GM23248 (cell line): ENCODE measurements at regions not wholly inside any gene's neighbourhood (a gene's known extent, or its start where the extent isn't known, plus 50 kb on each side); places are given as distances from the start of the nearest gene placed in this dataset.

ENCODE experiments used
- DNase-seq: peaks from one replicate; pipeline ENCODE4 v3.0.0-alpha.2; 2015
- H2AFZ ChIP-seq: fragments of 200-600 bp; sonication (generic); 2 replicates; pipeline ENCODE4 v1.6.1; 2016; ENCODE audit warnings: antibody characterized with exemption
- H3F3A ChIP-seq: fragments of 200-600 bp; sonication (generic); 2 replicates; pipeline ENCODE4 v1.6.1; 2016; ENCODE audit warnings: mild to moderate bottlenecking, antibody characterized with exemption, mixed run types; ENCODE audit not compliant: insufficient read depth
- H3K27ac ChIP-seq: fragments of 200-600 bp; sonication (generic); 2 replicates; pipeline ENCODE4 v1.5.1; 2016; ENCODE audit warnings: mild to moderate bottlenecking
- H3K27me3 ChIP-seq: fragments of 200-600 bp; sonication (generic); replicated peaks from 2 replicates; pipeline ENCODE4 v1.6.1; 2016; ENCODE audit warnings: mild to moderate bottlenecking; ENCODE audit not compliant: insufficient read depth
- H3K36me3 ChIP-seq: fragments of 200-600 bp; sonication (generic); 2 replicates; pipeline ENCODE4 v1.6.1; 2016; ENCODE audit warnings: low read depth, mild to moderate bottlenecking
- H3K4me1 ChIP-seq: fragments of 200-600 bp; sonication (generic); 2 replicates; pipeline ENCODE4 v1.6.1; 2016; ENCODE audit warnings: mild to moderate bottlenecking; ENCODE audit not compliant: insufficient read depth
- H3K4me2 ChIP-seq: fragments of 200-600 bp; sonication (generic); one replicate; pipeline ENCODE4 v1.6.1; 2016; ENCODE audit warnings: mild to moderate bottlenecking; ENCODE audit not compliant: unreplicated experiment
- H3K4me3 ChIP-seq: fragments of 200-600 bp; sonication (generic); 2 replicates; pipeline ENCODE4 v1.5.1; 2016; ENCODE audit warnings: mild to moderate bottlenecking
- H3K79me2 ChIP-seq: fragments of 200-600 bp; sonication (generic); 2 replicates; pipeline ENCODE4 v1.6.1; 2016; ENCODE audit warnings: mild to moderate bottlenecking; ENCODE audit not compliant: insufficient read depth
- H3K9ac ChIP-seq: fragments of 200-600 bp; sonication (generic); 2 replicates; pipeline ENCODE4 v1.6.1; 2016; ENCODE audit warnings: mild to moderate bottlenecking
- H3K9me2 ChIP-seq: fragments of 200-600 bp; sonication (generic); 2 replicates; pipeline ENCODE4 v1.6.1; 2016; ENCODE audit warnings: mixed run types, mild to moderate bottlenecking, moderate library complexity; ENCODE audit not compliant: insufficient read depth
- H3K9me3 ChIP-seq: fragments of 200-600 bp; sonication (generic); one replicate; pipeline ENCODE4 v1.6.1; 2017; ENCODE audit warnings: low read depth
- H4K20me1 ChIP-seq: fragments of 200-600 bp; sonication (generic); 2 replicates; pipeline ENCODE4 v1.6.0; 2016; ENCODE audit not compliant: insufficient read depth
- EZH2 ChIP-seq: fragments of 200-600 bp; sonication (generic); IDR thresholded peaks from 2 replicates; pipeline ENCODE4 v1.6.1; 2018; ENCODE audit warnings: antibody characterized with exemption, mild to moderate bottlenecking; ENCODE audit not compliant: insufficient read depth, poor library complexity, severe bottlenecking
- EZH2phosphoT487 ChIP-seq: fragments of 200-600 bp; sonication (generic); IDR thresholded peaks from 2 replicates; pipeline ENCODE4 v1.6.1; 2018; ENCODE audit warnings: antibody characterized with exemption, moderate library complexity, mild to moderate bottlenecking, low read depth; ENCODE audit not compliant: insufficient read depth
- WGBS, 2 experiments: methylation state at CpG; one replicate each; pipeline ENCODE4 v1.1.6; 2015 to 2017; ENCODE audit warnings: low lambda C conversion rate in 2 of 2, low coverage in 1 of 2; ENCODE audit errors: missing lambda C conversion rate in 2 of 2; 5-methylcytosine and 5-hydroxymethylcytosine counted together
- in situ Hi-C: fragments of 300-500 bp; cut with MboI; formaldehyde crosslinking; loops from 2 replicates; pipeline ENCODE4 v1.15.0; 2020

DNA sequence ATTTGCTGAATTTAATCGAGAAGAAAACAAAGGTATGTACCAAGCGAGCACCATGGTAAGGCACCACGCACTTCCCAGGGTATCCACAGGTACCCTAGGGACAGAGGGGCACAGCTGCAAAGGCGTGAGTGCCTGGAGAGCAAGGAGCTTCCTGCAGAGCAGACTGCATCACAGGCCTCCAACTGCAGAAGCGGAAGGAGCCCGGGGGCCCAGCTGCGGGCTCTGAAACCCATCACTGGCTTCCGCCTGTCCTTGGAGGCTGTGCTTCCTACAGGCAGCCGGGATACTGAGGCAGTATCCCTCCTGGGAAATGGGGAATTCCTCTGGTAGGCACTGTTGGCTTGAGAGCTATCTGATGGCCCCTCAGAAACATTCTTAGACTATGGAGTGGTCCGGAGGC, 217.4 kb upstream of the GMDS start:
- TF ChIP-seq EZH2phosphoT487 (no peak), EZH2 (no peak)
- Histone ChIP-seq H3K4me3 (no peak overlapping the region), H3K79me2 (no peaks in the 10 kb centered on the region), H3K27me3 (peaks cover 49% of the 10 kb centered on the region), H4K20me1 (no peaks in the 10 kb centered on the region), H3K27ac (no peak overlapping the region), H3K36me3 (no peaks in the 10 kb centered on the region), H3K9ac (no peak overlapping the region), H2AFZ (no peak overlapping the region), H3F3A (no peaks in the 10 kb centered on the region), H3K4me1 (no peaks in the 10 kb centered on the region), H3K9me2 (no peaks in the 10 kb centered on the region), H3K4me2 (no peak overlapping the region), H3K9me3 (no peaks in the 10 kb centered on the region)
- in situ Hi-C loops = no loop called here
- 40 to 58% methylated on average over 10 of the region's 10 CpGs for WGBS, 2 experiments
- no peak for DNase-seq

DNA sequence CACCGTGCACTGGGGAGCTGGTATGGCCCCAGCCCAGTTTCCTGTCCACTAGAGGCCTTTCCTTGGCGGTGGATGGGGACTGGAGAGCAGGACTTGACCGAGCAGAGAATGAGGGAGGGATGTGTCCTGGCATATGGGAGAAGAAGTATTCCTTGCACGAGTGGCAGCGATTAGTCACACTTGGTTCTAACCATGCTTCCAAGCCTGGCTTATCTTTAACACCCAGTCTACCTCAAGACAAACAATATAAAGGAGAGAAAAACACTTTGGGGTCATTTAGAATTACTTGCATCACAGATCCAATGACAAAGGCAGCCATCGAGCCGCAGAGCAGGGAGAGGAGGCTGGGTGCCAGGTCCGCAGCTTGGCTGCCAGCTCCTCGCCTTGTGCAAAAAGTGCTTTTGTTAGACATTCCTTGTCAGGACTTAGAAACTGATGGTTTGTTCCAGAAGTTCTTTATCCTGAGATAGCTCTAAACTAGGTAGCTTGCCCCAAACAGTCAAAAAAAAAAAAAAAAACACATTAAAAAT, 214.9 kb upstream of the GMDS start:
- DNase-seq = no peak
- H3K4me1 ChIP-seq = no peaks in the 10 kb centered on the region
- no peak overlapping the region for H2AFZ ChIP-seq
- H3K27ac ChIP-seq = no peak overlapping the region
- H3K27me3 ChIP-seq = peaks cover 25% of the 10 kb centered on the region
- WGBS, 2 experiments = 66 to 69% methylated on average over 9 of the region's 9 CpGs
- H3K9me3 ChIP-seq = no peaks in the 10 kb centered on the region
- H3K79me2 ChIP-seq = no peaks in the 10 kb centered on the region
- no peaks in the 10 kb centered on the region for H3K9me2 ChIP-seq
- H3K4me2 ChIP-seq = no peak overlapping the region
- in situ Hi-C loops = no loop called here
- no peaks in the 10 kb centered on the region for H3K36me3 ChIP-seq
- TF ChIP-seq EZH2 = no peak
- no peak for TF ChIP-seq EZH2phosphoT487
- H3K4me3 ChIP-seq = no peak overlapping the region
- H3K9ac ChIP-seq = no peak overlapping the region
- no peaks in the 10 kb centered on the region for H3F3A ChIP-seq
- no peaks in the 10 kb centered on the region for H4K20me1 ChIP-seq

DNA sequence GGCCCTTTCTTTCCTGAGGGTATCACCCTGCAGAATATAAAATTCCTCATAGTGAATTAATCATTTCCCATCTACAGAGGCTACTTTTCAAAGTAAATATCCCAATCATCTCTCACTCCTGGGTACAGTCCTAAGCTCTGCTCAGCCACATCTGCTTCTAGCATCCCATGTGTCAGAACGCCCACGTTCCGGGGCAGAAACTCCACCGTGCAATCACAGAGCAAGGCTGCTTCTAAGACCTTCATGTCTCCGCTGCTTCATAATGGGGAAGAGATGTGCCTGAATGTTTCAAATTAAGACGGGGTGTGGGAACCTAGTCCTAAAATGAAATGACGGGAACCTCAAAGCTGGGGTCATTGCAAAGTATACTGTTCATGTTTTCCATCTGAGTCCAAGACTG, 208.8 kb upstream of the GMDS start:
- in situ Hi-C loops = no loop called here

DNA sequence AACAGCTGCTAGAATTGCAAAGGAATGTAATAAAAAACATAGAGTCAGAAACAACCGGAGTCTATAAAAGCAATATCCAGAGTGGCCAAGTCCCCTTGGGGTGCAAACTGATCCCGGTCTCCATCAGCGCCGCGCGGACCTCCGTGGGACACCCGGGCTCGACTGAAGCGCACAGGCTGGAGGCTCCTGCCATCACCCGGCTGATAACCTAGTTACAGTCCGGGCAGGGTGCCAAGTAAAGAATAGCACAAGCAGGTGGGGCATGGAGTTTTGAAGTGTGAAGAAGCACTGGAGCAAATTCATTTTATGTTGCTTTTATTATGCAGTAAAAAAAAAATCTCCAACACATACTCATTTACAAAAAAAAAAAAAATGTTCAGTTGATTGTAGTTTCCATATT, 205.1 kb upstream of the GMDS start:
- Histone ChIP-seq H3F3A (no peaks in the 10 kb centered on the region), H3K9me2 (no peaks in the 10 kb centered on the region), H3K27me3 (no peaks in the 10 kb centered on the region), H3K36me3 (no peaks in the 10 kb centered on the region), H3K4me2 (no peak overlapping the region), H3K9ac (no peak overlapping the region), H3K27ac (no peak overlapping the region), H3K79me2 (no peaks in the 10 kb centered on the region), H4K20me1 (no peaks in the 10 kb centered on the region), H3K4me3 (no peak overlapping the region), H3K4me1 (0 out of 2 replicates have a peak, but pooled peaks cover 13% of the 10 kb centered on the region), H2AFZ (no peak overlapping the region), H3K9me3 (no peaks in the 10 kb centered on the region)
- DNase-seq = no peak
- in situ Hi-C loops = no loop called here
- TF ChIP-seq EZH2phosphoT487 = no peak
- WGBS, 2 experiments = 48 to 55% methylated on average over 12 of the region's 12 CpGs

More for the DNA sequence above, 208.8 kb upstream of the GMDS start:
- Histone ChIP-seq H3K9me2 (no peaks in the 10 kb centered on the region), H3F3A (no peaks in the 10 kb centered on the region), H4K20me1 (no peaks in the 10 kb centered on the region), H3K4me1 (no peaks in the 10 kb centered on the region), H3K4me3 (no peak overlapping the region), H3K9me3 (no peaks in the 10 kb centered on the region), H3K27me3 (peaks cover 9% of the 10 kb centered on the region; the same call in 1 of the 2 replicates), H3K4me2 (no peak overlapping the region), H3K36me3 (no peaks in the 10 kb centered on the region), H3K9ac (no peak overlapping the region), H2AFZ (no peak overlapping the region), H3K79me2 (no peaks in the 10 kb centered on the region), H3K27ac (no peak overlapping the region)
- DNase-seq = peak; percentile 44
- WGBS, 2 experiments = 51% methylated on average over 7 of the region's 7 CpGs
- TF ChIP-seq EZH2phosphoT487 (no peak), EZH2 (no peak)

DNA sequence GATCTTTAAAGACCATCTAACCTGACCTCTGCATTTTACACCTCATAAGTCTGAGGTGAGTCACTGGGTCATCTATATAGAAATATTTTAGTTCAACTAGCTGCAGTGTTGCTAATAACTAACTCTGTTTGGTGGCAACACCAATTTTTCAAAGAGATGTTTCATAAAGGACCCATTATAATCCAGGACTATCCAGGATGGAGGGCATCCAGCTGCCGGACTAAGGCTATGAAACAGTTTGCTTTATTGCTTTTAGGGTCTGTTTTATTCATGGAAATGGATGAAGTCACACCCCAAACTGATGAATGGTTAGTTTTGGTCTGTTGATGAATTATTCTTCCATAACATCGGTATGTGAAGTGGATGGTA, 204.2 kb upstream of the GMDS start:
- Histone ChIP-seq H3K36me3 (no peaks in the 10 kb centered on the region), H3K27me3 (no peaks in the 10 kb centered on the region), H3K9ac (no peak overlapping the region), H3K79me2 (no peaks in the 10 kb centered on the region), H4K20me1 (no peaks in the 10 kb centered on the region), H2AFZ (no peak overlapping the region), H3K4me3 (no peak overlapping the region), H3K27ac (no peak overlapping the region), H3K4me2 (no peak overlapping the region), H3K9me2 (no peaks in the 10 kb centered on the region), H3K9me3 (no peaks in the 10 kb centered on the region), H3F3A (no peaks in the 10 kb centered on the region), H3K4me1 (0 out of 2 replicates have a peak, but pooled peaks cover 13% of the 10 kb centered on the region)
- 70 to 71% methylated on average over 2 of the region's 2 CpGs for WGBS, 2 experiments
- TF ChIP-seq EZH2phosphoT487 (no peak), EZH2 (no peak)
- in situ Hi-C loops = loop anchor here (10.0 kb wide), 1 partner anchor 855 kb away; no protein-coding TSS in a partner anchor
- DNase-seq = no peak
